ENCODE measurements at regions not wholly inside any gene's neighbourhood (a gene's known extent, or its start where the extent isn't known, plus 50 kb on each side); places are given as distances from the start of the nearest gene placed in this dataset.

DNA sequence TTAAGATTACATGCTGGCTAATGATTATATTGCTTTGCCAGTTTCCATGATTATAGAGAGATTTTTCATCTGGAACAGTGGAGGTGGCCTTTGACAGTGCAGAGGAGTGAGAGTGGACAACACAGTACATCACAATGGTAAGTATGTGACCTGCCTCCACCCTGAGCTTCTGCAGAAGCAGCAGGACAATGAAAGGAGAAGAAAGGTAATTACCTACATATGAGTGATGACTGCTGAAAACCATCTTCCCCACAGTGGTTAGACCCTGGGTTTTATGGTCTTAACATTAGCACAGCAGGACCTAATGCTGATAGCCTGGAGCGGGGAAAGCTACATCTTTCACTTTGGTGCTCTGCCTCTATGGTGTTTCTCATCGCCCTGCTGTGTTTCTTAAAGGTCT, 454.7 kb upstream of the DDI1 start:
- no peaks in the 10 kb centered on the region for H3K36me3 ChIP-seq (ENCODE audit: control insufficient read depth, insufficient read depth, low read length)
- TF ChIP-seq, protein P1, sequence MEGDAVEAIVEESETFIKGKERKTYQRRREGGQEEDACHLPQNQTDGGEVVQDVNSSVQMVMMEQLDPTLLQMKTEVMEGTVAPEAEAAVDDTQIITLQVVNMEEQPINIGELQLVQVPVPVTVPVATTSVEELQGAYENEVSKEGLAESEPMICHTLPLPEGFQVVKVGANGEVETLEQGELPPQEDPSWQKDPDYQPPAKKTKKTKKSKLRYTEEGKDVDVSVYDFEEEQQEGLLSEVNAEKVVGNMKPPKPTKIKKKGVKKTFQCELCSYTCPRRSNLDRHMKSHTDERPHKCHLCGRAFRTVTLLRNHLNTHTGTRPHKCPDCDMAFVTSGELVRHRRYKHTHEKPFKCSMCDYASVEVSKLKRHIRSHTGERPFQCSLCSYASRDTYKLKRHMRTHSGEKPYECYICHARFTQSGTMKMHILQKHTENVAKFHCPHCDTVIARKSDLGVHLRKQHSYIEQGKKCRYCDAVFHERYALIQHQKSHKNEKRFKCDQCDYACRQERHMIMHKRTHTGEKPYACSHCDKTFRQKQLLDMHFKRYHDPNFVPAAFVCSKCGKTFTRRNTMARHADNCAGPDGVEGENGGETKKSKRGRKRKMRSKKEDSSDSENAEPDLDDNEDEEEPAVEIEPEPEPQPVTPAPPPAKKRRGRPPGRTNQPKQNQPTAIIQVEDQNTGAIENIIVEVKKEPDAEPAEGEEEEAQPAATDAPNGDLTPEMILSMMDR (IDR thresholded peaks at IDR 0.05; ENCODE audit: insufficient read depth, low read depth, low read length) = no peak
- POLR2A ChIA-PET = interaction anchor here (0.6 kb wide), 1 partner anchor 118 kb away, joined by 4 read pairs; no protein-coding TSS in a partner anchor
- H3K27me3 ChIP-seq (ENCODE audit: control insufficient read depth, insufficient read depth, low read length) = no peaks in the 10 kb centered on the region
- CTCF ChIA-PET = interaction anchor here (0.6 to 1.2 kb wide), 3 partner anchors 12 to 511 kb away, joined by 3 read pairs; no protein-coding TSS in a partner anchor
- DNase-seq (ENCODE audit: low read depth) = no peak
- no peak overlapping the region for H3K4me3 ChIP-seq (ENCODE audit: low read depth, low read length)

DNA sequence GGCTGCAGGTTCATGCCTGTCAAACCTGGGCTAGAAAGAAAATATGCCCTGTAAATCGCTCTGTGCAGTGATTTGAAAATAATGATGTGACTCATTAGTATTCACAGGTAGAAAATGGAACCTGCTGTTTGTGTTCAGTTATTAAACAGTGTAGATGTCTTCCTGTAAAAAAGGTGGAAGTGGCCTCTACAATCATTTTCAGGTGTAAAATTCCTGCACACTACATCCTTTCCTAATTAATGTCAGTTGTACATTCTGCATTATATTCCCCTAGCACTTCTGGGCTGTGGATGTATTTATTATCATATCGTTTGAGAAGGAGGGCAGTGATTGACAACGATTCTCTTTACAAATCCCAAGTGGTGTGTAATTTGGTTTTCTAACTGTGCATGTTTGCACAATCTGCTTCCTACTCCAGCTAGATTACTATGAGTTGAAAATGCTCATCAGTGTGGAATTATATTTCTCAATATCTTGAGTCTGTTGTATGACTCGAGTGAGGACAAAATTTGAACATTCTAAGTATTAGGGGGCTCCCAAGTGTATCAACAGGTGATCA, 454.0 kb upstream of the DDI1 start:
- H3K36me3 ChIP-seq (ENCODE audit: control insufficient read depth, insufficient read depth, low read length) = no peaks in the 10 kb centered on the region
- H3K27me3 ChIP-seq (ENCODE audit: control insufficient read depth, insufficient read depth, low read length) = no peaks in the 10 kb centered on the region
- DNase-seq (ENCODE audit: low read depth) = no peak
- no peak overlapping the region for H3K4me3 ChIP-seq (ENCODE audit: low read depth, low read length)
- TF ChIP-seq, protein P1 (IDR thresholded peaks at IDR 0.05; ENCODE audit: insufficient read depth, low read depth, low read length) = no peak
- ChIA-PET POLR2A (no interaction called here), CTCF (interaction anchor here (0.6 to 1.2 kb wide), 2 partner anchors 12 to 511 kb away, joined by 3 read pairs; no protein-coding TSS in a partner anchor)

DNA sequence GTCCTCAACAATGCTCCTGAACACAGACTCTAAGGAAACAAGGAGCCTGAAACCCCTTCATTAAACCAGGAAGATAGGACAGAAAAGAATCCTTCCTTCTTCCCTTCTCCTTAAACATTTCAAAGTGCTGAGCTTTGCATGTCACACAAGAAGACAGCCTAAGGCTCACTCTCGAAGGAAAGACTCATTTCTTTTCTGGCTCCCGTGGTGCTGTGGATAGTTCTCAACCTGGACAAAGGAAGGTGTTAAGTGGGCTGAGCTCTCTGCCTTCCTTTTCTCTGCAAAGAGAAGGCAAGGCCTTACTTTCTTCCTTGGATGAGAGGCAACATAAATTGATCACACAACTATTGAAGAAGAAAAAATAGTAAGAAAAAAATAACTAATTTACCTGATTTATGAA, 452.4 kb upstream of the DDI1 start:
- DNase-seq (ENCODE audit: low read depth) = no peak
- H3K4me3 ChIP-seq (ENCODE audit: low read depth, low read length) = no peak overlapping the region
- CTCF ChIA-PET = interaction anchor here (0.7 to 1.2 kb wide), 2 partner anchors 10 to 17 kb away, joined by 3 read pairs; no protein-coding TSS in a partner anchor
- POLR2A ChIA-PET = no interaction called here
- TF ChIP-seq, protein P1 (IDR thresholded peaks at IDR 0.05; ENCODE audit: insufficient read depth, low read depth, low read length) = no peak
- no peaks in the 10 kb centered on the region for H3K27me3 ChIP-seq (ENCODE audit: control insufficient read depth, insufficient read depth, low read length)
- no peaks in the 10 kb centered on the region for H3K36me3 ChIP-seq (ENCODE audit: control insufficient read depth, insufficient read depth, low read length)

DNA sequence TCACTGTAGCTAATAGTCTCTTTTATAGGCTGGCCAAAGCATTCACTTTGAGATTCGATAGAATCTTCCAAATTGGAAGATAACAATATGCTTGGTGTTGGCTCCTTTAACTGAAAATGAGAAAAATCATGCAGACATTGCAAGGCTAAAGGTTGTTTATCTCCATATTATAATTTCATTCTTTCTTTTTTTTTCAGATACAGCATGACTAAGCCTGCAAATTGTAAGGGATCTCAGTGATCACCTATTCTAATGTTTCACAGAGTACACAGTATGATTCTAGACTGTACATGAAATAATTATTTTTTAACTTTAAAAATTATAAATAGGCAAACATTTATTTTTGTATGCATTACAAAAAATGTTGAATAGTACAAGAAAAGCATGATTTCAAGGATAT, 451.7 kb upstream of the DDI1 start:
- no peak for DNase-seq (ENCODE audit: low read depth)
- ChIA-PET POLR2A (no interaction called here), CTCF (interaction anchor here (1.2 kb wide), 1 partner anchor 16 kb away, joined by 3 read pairs; no protein-coding TSS in a partner anchor)

DNA sequence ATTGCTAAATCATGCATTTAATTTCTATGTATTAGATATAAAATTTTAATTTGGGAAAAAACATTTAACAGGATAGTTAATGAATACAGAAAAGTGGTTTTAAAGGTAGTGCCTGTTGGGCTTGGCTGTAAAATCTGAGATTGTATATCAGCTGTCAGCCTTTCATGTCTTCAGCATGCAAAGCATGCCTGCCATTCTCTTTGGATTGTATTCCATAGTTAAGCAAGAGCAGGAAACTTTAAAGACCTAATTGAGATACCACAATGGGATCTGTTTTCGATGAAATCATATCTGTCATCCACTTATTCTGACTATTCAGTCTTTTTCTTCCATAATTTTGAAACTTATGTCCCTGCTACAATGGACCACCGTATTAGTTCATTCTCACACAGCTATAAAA, 451.0 kb upstream of the DDI1 start:
- Histone ChIP-seq H3K36me3 (ENCODE audit: control insufficient read depth, insufficient read depth, low read length) (no peaks in the 10 kb centered on the region), H3K4me3 (ENCODE audit: low read depth, low read length) (no peak overlapping the region), H3K27me3 (ENCODE audit: control insufficient read depth, insufficient read depth, low read length) (no peaks in the 10 kb centered on the region)
- POLR2A ChIA-PET = no interaction called here
- no peak for DNase-seq (ENCODE audit: low read depth)
- CTCF ChIA-PET = no interaction called here
- TF ChIP-seq, protein P1 (IDR thresholded peaks at IDR 0.05; ENCODE audit: insufficient read depth, low read depth, low read length) = no peak

More for the DNA sequence above, 451.7 kb upstream of the DDI1 start:
- Histone ChIP-seq H3K27me3 (ENCODE audit: control insufficient read depth, insufficient read depth, low read length) (no peaks in the 10 kb centered on the region), H3K36me3 (ENCODE audit: control insufficient read depth, insufficient read depth, low read length) (no peaks in the 10 kb centered on the region), H3K4me3 (ENCODE audit: low read depth, low read length) (no peak overlapping the region)
- TF ChIP-seq, protein P1 (IDR thresholded peaks at IDR 0.05; ENCODE audit: insufficient read depth, low read depth, low read length) = no peak
